Breast epithelium (tissue), 4 donors: ENCODE measurements at regions not wholly inside any gene's neighbourhood (a gene's known extent, or its start where the extent isn't known, plus 50 kb on each side); places are given as distances from the start of the nearest gene placed in this dataset.

Experiments
- DNase-seq, 2 donors: peaks; one replicate each; pipeline ENCODE4 v3.0.0-alpha.2; 2019; ENCODE audit warnings: low spot score in 2 of 2
- H3K27ac ChIP-seq, 2 donors: fragments of 200-600 bp; sonication (generic) in 1 of 2; one replicate each; pipeline ENCODE4 v1.5.1; 2016 to 2019; ENCODE audit warnings: mild to moderate bottlenecking in 1 of 2
- H3K27me3 ChIP-seq, 2 donors: fragments of 200-600 bp; sonication (generic) in 1 of 2; one replicate each; pipeline versions ENCODE4 v1.5.1 to v1.6.0; 2017 to 2019; ENCODE audit warnings: control low read depth in 1 of 2, mild to moderate bottlenecking in 1 of 2
- H3K36me3 ChIP-seq: fragments of 200-600 bp; one replicate; pipeline ENCODE4 v1.5.1; 2019
- H3K4me1 ChIP-seq, 2 donors: fragments of 200-600 bp; sonication (generic); one replicate each; pipeline ENCODE4 v1.5.1; 2016 to 2019; ENCODE audit warnings: control low read depth in 1 of 2
- H3K4me3 ChIP-seq, 3 donors: fragments of 200-600 bp; sonication (generic); 1 replicate in 2 of 3; 2 replicates in 1 of 3; pipeline ENCODE4 v1.5.1; 2016 to 2019; ENCODE audit warnings: mild to moderate bottlenecking in 3 of 3, moderate library complexity in 2 of 3
- H3K9me3 ChIP-seq, 2 donors: fragments of 200-600 bp; sonication (generic) in 1 of 2; one replicate each; pipeline ENCODE4 v1.5.1; 2016 to 2019; ENCODE audit warnings: control low read depth in 1 of 2
- POLR2A ChIP-seq: fragments of 450-650 bp; IDR thresholded peaks from one replicate; pipeline ENCODE4 v1.6.1; 2016; ENCODE audit warnings: antibody characterized with exemption, mild to moderate bottlenecking, moderate library complexity
- POLR2AphosphoS5 ChIP-seq, 3 donors: sonication (generic); formaldehyde crosslinking; IDR thresholded peaks; one replicate each; pipeline ENCODE4 v1.6.1; 2017; ENCODE audit warnings: antibody characterized with exemption in 3 of 3
- intact Hi-C: fragments of 100-400 bp; cut with DNase I; formaldehyde crosslinking; loops from one replicate; pipeline ENCODE4 v1.15.1; 2023; ENCODE audit warnings: low total_unique reads
- TF ChIP-seq, protein P1 (sequence below), 3 donors: fragments of 450-650 bp; IDR thresholded peaks; one replicate each; pipeline ENCODE4 v1.5.1; 2016 to 2017; ENCODE audit warnings: antibody characterized with exemption in 3 of 3, mild to moderate bottlenecking in 3 of 3, moderate library complexity in 3 of 3

DNA sequence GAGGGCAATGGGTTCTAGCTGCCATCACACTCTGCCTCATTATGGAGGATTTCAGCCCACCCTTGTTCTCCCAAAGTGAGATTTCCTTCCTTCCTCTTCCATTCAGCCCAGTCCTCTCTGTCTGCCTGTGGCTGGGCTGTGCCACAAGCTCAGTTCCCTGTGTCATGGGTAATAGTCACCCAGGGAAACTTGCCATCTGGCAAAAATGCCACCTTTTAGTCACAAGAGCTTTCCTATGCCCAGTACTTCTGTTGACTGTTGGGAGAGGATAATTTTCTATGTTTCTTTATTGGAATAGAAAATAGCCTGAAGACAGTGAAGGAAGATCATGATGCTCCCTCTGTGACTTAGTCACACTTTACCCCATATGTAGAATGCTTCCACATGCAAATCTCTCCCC is 71.4 kb downstream of the TLR4 start:
- no peaks in the 10 kb centered on the region for H3K36me3 ChIP-seq
- H3K4me3 ChIP-seq, result no peak overlapping the region
- no peak for TF ChIP-seq POLR2A
- no peak for TF ChIP-seq POLR2AphosphoS5 (IDR thresholded peaks at IDR 0.05)
- TF ChIP-seq, protein P1, sequence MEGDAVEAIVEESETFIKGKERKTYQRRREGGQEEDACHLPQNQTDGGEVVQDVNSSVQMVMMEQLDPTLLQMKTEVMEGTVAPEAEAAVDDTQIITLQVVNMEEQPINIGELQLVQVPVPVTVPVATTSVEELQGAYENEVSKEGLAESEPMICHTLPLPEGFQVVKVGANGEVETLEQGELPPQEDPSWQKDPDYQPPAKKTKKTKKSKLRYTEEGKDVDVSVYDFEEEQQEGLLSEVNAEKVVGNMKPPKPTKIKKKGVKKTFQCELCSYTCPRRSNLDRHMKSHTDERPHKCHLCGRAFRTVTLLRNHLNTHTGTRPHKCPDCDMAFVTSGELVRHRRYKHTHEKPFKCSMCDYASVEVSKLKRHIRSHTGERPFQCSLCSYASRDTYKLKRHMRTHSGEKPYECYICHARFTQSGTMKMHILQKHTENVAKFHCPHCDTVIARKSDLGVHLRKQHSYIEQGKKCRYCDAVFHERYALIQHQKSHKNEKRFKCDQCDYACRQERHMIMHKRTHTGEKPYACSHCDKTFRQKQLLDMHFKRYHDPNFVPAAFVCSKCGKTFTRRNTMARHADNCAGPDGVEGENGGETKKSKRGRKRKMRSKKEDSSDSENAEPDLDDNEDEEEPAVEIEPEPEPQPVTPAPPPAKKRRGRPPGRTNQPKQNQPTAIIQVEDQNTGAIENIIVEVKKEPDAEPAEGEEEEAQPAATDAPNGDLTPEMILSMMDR (IDR thresholded peaks at IDR 0.05), result no peak
- no peak for DNase-seq
- H3K9me3 ChIP-seq, result no peaks in the 10 kb centered on the region
- intact Hi-C loops, result no loop called here
- H3K27ac ChIP-seq, result no peak overlapping the region
- H3K27me3 ChIP-seq, result no peaks in the 10 kb centered on the region
- H3K4me1 ChIP-seq, result no peaks in the 10 kb centered on the region

DNA sequence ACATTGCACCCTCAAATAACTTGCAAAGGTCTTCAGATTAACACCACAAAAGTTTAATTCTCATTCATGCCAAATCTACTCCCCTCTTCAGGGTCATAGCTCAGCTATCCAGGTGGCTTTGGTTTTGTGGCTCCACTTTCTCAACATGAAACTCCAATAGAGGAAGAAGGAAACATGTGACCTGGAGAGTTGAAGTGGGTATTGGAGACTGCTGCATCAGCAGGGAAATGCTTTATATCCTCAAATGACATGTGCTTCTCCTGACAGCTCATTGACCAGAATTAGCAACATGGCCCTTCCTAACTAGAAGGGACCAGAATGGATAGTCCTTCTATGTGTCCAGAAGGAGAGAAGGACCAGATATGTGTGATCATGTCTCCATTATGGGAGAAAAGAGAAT is 73.6 kb downstream of the TLR4 start:
- DNase-seq, result no peak
- H3K36me3 ChIP-seq, result no peaks in the 10 kb centered on the region
- TF ChIP-seq POLR2A (no peak), POLR2AphosphoS5 (IDR thresholded peaks at IDR 0.05) (no peak)
- TF ChIP-seq, protein P1 (IDR thresholded peaks at IDR 0.05), result no peak
- H3K27me3 ChIP-seq, result no peaks in the 10 kb centered on the region
- intact Hi-C loops, result no loop called here
- H3K4me3 ChIP-seq, result no peak overlapping the region
- no peaks in the 10 kb centered on the region for H3K9me3 ChIP-seq
- H3K4me1 ChIP-seq, result no peaks in the 10 kb centered on the region
- no peak overlapping the region for H3K27ac ChIP-seq

DNA sequence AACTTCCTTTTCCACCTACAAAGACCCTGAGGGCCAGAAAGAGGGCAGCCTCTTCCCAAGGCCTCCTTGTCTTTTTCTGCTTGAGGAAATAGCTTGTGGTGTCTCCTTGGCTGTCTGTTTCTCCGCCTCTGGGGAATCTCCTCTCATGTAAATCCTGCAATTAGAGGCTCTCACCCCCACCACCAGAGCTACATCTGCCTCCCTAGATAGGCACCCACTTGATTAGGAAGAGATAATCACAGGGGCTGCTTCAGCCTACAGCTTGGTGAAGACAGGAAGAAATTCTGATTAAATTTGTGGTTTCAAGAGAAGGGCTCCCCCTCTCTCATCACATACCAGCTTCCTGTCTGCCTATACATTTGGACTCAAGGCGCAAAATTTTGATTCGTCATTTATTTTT is 75.6 kb downstream of the TLR4 start:
- Histone ChIP-seq H3K9me3 (no peaks in the 10 kb centered on the region), H3K36me3 (no peaks in the 10 kb centered on the region), H3K4me3 (no peak overlapping the region), H3K27me3 (no peaks in the 10 kb centered on the region), H3K4me1 (no peaks in the 10 kb centered on the region), H3K27ac (no peak overlapping the region)
- DNase-seq, result no peak
- intact Hi-C loops, result no loop called here
- TF ChIP-seq POLR2A, result no peak
- TF ChIP-seq, protein P1 (IDR thresholded peaks at IDR 0.05), result no peak
- no peak for TF ChIP-seq POLR2AphosphoS5 (IDR thresholded peaks at IDR 0.05)

DNA sequence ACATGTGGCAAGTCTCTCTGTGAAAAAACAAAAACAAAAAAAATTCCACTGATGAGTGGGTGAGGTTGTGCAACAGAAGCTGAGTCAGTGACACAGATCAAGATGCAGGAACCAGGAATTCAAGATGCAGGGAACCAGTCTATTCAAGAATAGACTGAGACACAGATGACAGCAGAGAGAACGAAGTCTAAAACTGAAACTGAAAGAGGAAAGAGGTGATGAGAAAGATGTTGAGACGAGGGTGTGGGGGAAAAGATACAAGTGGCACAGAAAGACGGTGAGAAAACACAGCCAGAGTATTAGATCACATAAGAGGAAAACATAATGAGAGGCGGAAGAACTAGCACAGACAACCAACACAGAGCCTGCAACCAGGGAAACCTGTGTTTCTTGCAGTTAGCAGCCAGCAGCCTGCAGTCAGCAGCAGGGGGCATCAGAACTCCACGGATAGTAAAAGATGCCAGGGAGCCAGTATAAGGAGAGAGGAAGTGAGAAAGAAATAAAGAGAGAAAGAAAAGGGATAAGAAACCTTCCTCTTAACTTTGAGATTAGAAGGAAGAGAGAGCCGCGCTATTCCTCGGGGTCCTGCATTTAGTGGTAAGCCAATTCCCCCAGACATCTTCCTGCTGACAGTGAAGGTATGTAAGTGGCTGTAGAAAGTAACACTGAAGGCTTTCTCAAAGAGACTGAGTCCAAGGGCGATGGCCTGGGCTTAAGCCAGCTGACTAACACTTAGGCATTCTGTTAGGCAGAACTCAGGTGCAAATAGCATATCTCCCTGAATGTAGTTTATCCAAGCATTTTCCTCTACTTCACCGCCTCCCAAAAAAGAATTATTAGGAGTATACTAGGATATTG is 79.0 kb downstream of the TLR4 start:
- intact Hi-C loops, result no loop called here
- TF ChIP-seq POLR2A (no peak), POLR2AphosphoS5 (IDR thresholded peaks at IDR 0.05) (peak in 1 of 3 donors; percentile 15)
- TF ChIP-seq, protein P1 (IDR thresholded peaks at IDR 0.05), result peak; percentile 20 to 88 (median 86)
- H3K4me3 ChIP-seq, result peak overlapping the region; percentile 40 to 54 (median 48)

DNA sequence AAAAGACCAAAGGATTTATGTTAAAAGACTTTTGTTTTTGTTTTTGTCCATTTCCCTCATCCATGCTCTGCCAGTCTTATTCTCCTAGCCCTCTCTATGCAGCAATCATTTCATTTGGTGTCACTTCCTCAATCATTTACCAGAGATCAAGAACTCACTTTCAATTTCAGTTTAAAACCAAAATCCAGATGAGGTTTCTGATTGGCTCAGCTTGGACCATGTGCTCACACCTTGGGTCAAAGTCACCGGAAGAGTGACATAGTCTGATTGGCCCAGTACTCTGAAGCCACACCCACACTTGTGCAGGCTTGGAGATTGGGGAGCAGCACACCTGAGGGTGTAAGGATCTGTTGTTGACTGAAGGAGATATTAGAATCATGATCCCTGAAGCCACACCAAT is 79.6 kb downstream of the TLR4 start:
- Histone ChIP-seq H3K4me1 (no peaks in the 10 kb centered on the region), H3K27me3 (no peaks in the 10 kb centered on the region), H3K9me3 (no peaks in the 10 kb centered on the region), H3K4me3 (peak overlapping the region in 1 of 3 donors; percentile 54), H3K36me3 (no peaks in the 10 kb centered on the region), H3K27ac (peak overlapping the region; percentile 48 to 61)
- intact Hi-C loops, result no loop called here
- no peak for DNase-seq
- TF ChIP-seq, protein P1 (IDR thresholded peaks at IDR 0.05), result no peak
- no peak for TF ChIP-seq POLR2A
- TF ChIP-seq POLR2AphosphoS5 (IDR thresholded peaks at IDR 0.05), result no peak

More for the DNA sequence above, 79.0 kb downstream of the TLR4 start:
- Histone ChIP-seq H3K27ac (peak overlapping the region; percentile 48 to 61), H3K36me3 (no peaks in the 10 kb centered on the region), H3K27me3 (no peaks in the 10 kb centered on the region), H3K4me1 (no peaks in the 10 kb centered on the region), H3K9me3 (no peaks in the 10 kb centered on the region)
- peak; percentile 57 to 65 for DNase-seq
